Fibroblast of mammary gland (primary cell): ENCODE measurements at regions not wholly inside any gene's neighbourhood (a gene's known extent, or its start where the extent isn't known, plus 50 kb on each side); places are given as distances from the start of the nearest gene placed in this dataset.
"Not testable (repeated sequence)": the region's sequence is repeated elsewhere in the genome, so short reads cannot be mapped to it uniquely, and the experiment has no call there.

Experiments
- DNase-seq: peaks from one replicate; pipeline ENCODE4 v3.0.0-alpha.2; 2010; ENCODE audit warnings: low read depth
- H3K4me3 ChIP-seq: 2 replicates; pipeline ENCODE4 v1.5.1; 2011; ENCODE audit warnings: low read depth, mild to moderate bottlenecking, low read length, moderate library complexity; ENCODE audit not compliant: control insufficient read depth
- TF ChIP-seq, protein P1 (sequence below): conservative IDR thresholded peaks from 2 replicates; pipeline ENCODE4 v1.5.1; 2011; ENCODE audit warnings: low read depth, low read length, inconsistent platforms; ENCODE audit not compliant: control insufficient read depth, insufficient read depth

DNA sequence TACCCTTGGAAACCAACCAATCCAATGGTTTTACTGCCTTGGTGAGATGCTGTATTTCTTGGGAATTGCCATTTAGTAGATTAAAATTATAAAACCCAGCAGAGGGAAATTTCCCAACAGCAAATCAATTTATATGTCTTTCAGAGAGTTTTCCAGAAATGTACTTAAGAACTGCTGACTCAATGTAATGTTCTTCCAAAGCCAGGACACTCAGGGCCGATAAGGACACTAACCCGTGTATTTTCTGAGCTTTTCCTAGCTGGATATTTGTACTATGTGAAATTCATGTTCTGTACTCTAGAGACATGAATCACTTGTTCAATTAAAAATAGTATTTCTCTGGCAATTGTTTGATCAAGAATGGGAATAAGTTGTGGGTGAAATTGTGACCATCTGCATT, 121.4 kb downstream of the KCNJ2 start:
- DNase-seq: peak; percentile 2
- TF ChIP-seq, protein P1, sequence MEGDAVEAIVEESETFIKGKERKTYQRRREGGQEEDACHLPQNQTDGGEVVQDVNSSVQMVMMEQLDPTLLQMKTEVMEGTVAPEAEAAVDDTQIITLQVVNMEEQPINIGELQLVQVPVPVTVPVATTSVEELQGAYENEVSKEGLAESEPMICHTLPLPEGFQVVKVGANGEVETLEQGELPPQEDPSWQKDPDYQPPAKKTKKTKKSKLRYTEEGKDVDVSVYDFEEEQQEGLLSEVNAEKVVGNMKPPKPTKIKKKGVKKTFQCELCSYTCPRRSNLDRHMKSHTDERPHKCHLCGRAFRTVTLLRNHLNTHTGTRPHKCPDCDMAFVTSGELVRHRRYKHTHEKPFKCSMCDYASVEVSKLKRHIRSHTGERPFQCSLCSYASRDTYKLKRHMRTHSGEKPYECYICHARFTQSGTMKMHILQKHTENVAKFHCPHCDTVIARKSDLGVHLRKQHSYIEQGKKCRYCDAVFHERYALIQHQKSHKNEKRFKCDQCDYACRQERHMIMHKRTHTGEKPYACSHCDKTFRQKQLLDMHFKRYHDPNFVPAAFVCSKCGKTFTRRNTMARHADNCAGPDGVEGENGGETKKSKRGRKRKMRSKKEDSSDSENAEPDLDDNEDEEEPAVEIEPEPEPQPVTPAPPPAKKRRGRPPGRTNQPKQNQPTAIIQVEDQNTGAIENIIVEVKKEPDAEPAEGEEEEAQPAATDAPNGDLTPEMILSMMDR: no peak
- H3K4me3 ChIP-seq: no peak overlapping the region

DNA sequence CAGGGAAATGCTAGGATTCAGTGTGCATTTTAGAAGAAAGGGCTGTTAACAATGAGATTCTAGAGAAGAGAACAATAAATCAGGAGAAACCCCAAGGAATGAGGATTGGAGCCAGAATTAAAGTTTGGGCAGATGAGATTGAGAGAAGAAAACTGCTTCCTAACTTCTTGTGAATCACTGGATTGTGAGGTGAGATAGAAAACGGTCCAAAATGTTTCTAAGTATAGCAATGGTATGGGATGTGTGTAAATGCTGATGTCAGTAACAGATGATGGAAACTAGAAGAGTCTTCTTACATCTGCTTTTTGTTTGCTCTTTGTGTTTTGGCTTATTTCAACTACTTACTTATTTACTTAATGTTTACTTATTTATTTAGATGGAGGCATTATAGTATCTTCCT, 123.0 kb downstream of the KCNJ2 start:
- no peak overlapping the region for H3K4me3 ChIP-seq
- DNase-seq: no peak
- TF ChIP-seq, protein P1: no peak

DNA sequence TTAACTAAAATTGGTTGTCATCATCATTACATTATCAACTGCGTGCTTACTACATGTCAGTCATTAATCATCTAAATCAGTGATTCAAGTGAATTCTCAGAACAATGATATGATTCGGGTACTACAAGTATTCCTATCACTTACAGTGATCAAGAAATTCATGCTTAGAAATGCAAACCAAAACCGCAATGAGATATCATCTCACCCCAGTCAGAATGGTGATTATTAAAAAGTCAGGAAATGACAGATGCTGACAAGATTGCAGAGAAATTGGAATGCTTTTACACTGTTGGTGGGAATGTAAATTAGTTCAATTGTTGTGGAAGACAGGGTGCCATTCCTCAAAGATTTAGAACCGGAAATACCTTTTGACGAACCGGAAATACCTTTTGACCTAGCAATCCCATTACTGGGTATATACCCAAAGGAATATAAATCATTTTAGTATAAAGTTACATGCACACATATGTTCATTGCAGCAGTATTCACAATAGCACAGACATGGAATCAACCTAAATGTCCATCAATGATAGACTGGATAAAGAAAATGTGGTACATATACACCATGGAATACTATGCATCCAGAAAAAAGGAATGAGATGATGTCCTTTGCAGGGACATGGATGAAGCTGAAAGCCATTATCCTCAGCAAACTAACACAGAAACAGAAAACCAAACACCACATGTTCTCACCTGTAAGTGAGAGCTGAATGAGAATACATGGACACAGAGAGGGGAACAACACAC, 124.4 kb downstream of the KCNJ2 start:
- H3K4me3 ChIP-seq, DNase-seq: not testable (repeated sequence)

DNA sequence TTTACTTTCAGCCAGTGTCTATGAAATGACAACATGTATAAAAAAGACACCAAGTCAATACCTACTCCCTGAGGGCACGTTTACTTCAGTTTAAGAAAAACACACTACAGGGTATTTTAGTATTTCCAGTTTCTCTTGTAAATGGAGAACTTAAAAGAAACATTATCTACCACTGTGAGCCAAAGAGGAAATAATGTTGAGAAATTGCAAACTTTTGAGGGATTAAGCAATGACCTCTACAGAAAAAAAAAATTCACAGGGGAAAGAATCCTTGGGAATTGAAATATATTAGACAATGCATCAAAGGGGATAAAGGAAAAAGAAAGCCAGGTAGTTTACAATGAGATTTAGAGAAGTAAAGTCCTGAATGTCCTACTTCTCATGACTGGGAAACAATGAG, 126.0 kb downstream of the KCNJ2 start:
- no peak overlapping the region for H3K4me3 ChIP-seq
- no peak for DNase-seq

DNA sequence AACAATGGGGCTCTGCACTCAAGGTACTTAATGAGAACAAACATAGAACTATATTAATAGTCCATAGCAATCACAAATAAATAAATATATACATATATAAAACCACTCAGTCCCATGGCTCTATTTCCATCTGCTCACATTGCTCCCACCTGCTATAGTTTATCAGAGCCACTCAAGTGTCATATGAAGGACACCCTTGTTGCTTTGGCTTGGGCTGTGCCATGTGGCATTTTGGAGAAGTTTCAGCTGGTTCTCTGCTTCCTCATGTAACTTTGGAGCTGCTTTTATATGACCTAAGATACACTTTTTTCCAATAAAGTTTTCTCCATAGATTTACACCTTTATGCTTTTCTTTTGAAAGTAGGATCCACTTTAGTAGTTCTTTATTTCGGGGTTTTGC, 126.4 kb downstream of the KCNJ2 start:
- no peak overlapping the region for H3K4me3 ChIP-seq
- TF ChIP-seq, protein P1: no peak
- no peak for DNase-seq

More for the DNA sequence above, 126.0 kb downstream of the KCNJ2 start:
- TF ChIP-seq, protein P1: no peak

DNA sequence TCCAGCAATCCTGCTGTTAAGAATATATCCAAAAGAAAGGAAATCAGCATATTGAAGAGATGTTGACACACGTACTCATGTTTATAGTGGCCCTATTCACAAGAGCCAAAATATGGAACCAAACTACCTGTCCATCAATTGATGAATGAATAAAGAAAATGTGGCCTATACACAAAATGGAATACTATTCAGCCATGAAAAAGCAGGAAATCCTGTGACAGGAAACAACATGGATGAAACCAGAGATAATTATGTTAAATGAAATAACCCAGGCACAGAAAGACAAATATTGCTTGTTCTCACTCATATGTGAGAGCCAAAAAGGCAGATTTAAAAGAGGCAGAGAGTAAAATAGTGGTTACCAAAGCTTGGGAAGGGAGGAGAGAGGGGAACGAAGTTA, 127.1 kb downstream of the KCNJ2 start:
- TF ChIP-seq, protein P1: no peak
- no peak overlapping the region for H3K4me3 ChIP-seq

DNA sequence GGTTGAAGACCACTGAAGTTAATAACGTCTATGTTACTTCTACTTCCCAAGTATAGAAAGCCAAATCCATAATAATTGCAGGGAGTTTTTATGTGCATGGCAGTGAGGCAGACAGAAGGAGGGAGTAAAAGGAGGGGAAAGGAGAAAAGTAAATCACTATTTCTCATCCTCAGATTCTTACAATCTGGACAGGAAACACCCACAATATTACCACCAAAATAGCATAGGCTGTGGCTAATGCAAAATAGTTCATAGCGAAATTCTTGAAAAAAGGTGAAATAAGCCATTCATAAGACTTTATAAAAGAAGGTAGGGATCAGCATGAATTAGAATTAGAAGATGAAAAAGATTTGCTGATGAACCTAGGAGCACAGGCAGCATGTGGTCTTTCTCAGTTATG, 128.1 kb downstream of the KCNJ2 start:
- no peak for DNase-seq
- H3K4me3 ChIP-seq: no peak overlapping the region
- TF ChIP-seq, protein P1: no peak

More for the DNA sequence above, 127.1 kb downstream of the KCNJ2 start:
- DNase-seq: no peak
